Left kidney (tissue), 1 donor: ENCODE measurements at regions not wholly inside any gene's neighbourhood (a gene's known extent, or its start where the extent isn't known, plus 50 kb on each side); places are given as distances from the start of the nearest gene placed in this dataset.

Experiments used
- DNase-seq: peaks from one replicate; pipeline ENCODE4 v3.0.0-alpha.2; 2013

GRCh38 chr1:4380564-4381168, 273.7 kb upstream of the AJAP1 start:
- no peak for DNase-seq

- DNase-seq: no peak
Observed at GRCh38 chr1:4393191-4393590, 261.2 kb upstream of the AJAP1 start.

GRCh38 chr1:4394366-4394765, 260.0 kb upstream of the AJAP1 start:
- DNase-seq: no peak

- no peak for DNase-seq
Observed at GRCh38 chr1:4395158-4395557, 259.3 kb upstream of the AJAP1 start.

GRCh38 chr1:4395676-4396075, 258.7 kb upstream of the AJAP1 start:
- DNase-seq: no peak

- DNase-seq: no peak
Observed at GRCh38 chr1:4396551-4396950, 257.9 kb upstream of the AJAP1 start.

- no peak for DNase-seq
Observed at GRCh38 chr1:4397196-4397595, 257.2 kb upstream of the AJAP1 start.

- no peak for DNase-seq
Observed at GRCh38 chr1:4402032-4402431, 252.4 kb upstream of the AJAP1 start.

GRCh38 chr1:4404854-4405590, 249.4 kb upstream of the AJAP1 start:
- DNase-seq: no peak

GRCh38 chr1:4407851-4408250, 246.6 kb upstream of the AJAP1 start:
- no peak for DNase-seq

GRCh38 chr1:4408380-4408779, 246.0 kb upstream of the AJAP1 start:
- DNase-seq: no peak

- no peak for DNase-seq
Observed at GRCh38 chr1:4411862-4412261, 242.5 kb upstream of the AJAP1 start.

GRCh38 chr1:4415476-4415875, 238.9 kb upstream of the AJAP1 start:
- DNase-seq: no peak

GRCh38 chr1:4416189-4416588, 238.2 kb upstream of the AJAP1 start:
- no peak for DNase-seq

- no peak for DNase-seq
Observed at GRCh38 chr1:4418021-4418420, 236.4 kb upstream of the AJAP1 start.

GRCh38 chr1:4421986-4422385, 232.4 kb upstream of the AJAP1 start:
- peak; percentile 21 for DNase-seq

GRCh38 chr1:4422504-4423289, 231.7 kb upstream of the AJAP1 start:
- peak; percentile 26 for DNase-seq

GRCh38 chr1:4424254-4424653, 230.2 kb upstream of the AJAP1 start:
- DNase-seq: no peak

- DNase-seq: no peak
Observed at GRCh38 chr1:4424766-4425165, 229.6 kb upstream of the AJAP1 start.

- no peak for DNase-seq
Observed at GRCh38 chr1:4425892-4426291, 228.5 kb upstream of the AJAP1 start.

- DNase-seq: no peak
Observed at GRCh38 chr1:4428711-4429110, 225.7 kb upstream of the AJAP1 start.

- no peak for DNase-seq
Observed at GRCh38 chr1:4430406-4431365, 223.7 kb upstream of the AJAP1 start.
